BLaER1 (cell line): ENCODE measurements at regions not wholly inside any gene's neighbourhood (a gene's known extent, or its start where the extent isn't known, plus 50 kb on each side); places are given as distances from the start of the nearest gene placed in this dataset.

Source experiments
- H3K27ac ChIP-seq: shearing (Covaris generic); formaldehyde crosslinking; 2 replicates; pipeline ENCODE4 v1.8.1; 2022
- H3K27me3 ChIP-seq: shearing (Covaris generic); formaldehyde crosslinking; 2 replicates; pipeline ENCODE4 v1.8.1; 2022
- H3K36me3 ChIP-seq: shearing (Covaris generic); formaldehyde crosslinking; 2 replicates; pipeline ENCODE4 v1.8.1; 2022
- H3K4me1 ChIP-seq: shearing (Covaris generic); formaldehyde crosslinking; 2 replicates; pipeline ENCODE4 v1.8.1; 2022
- H3K4me2 ChIP-seq: shearing (Covaris generic); formaldehyde crosslinking; 2 replicates; pipeline ENCODE4 v1.8.1; 2022
- H3K4me3 ChIP-seq: shearing (Covaris generic); formaldehyde crosslinking; 2 replicates; pipeline ENCODE4 v1.8.1; 2022
- H3K9ac ChIP-seq: shearing (Covaris generic); formaldehyde crosslinking; 2 replicates; pipeline ENCODE4 v1.8.1; 2022
- H3K9me3 ChIP-seq: shearing (Covaris generic); formaldehyde crosslinking; 2 replicates; pipeline ENCODE4 v1.8.1; 2022
- H4K20me1 ChIP-seq: shearing (Covaris generic); formaldehyde crosslinking; 2 replicates; pipeline ENCODE4 v1.8.1; 2022
- Cebpa-rat ChIP-seq: shearing (Covaris generic); IDR thresholded peaks from 2 replicates; pipeline ENCODE4 v1.8.1; 2022

GRCh38 chr1:57704811-57705210, 281.0 kb upstream of the DAB1 start:
- no peak for TF ChIP-seq Cebpa-rat
- H3K4me1 ChIP-seq: peaks cover 13% of the 10 kb centered on the region
- no peaks in the 10 kb centered on the region for H3K27me3 ChIP-seq
- H4K20me1 ChIP-seq: no peaks in the 10 kb centered on the region
- no peak overlapping the region for H3K27ac ChIP-seq
- peaks cover 35% of the 10 kb centered on the region for H3K9me3 ChIP-seq
- H3K9ac ChIP-seq: no peak overlapping the region
- H3K4me3 ChIP-seq: no peak overlapping the region
- no peak overlapping the region for H3K4me2 ChIP-seq
- H3K36me3 ChIP-seq: no peaks in the 10 kb centered on the region

- no peaks in the 10 kb centered on the region for H3K27me3 ChIP-seq
- H3K4me1 ChIP-seq: peaks cover 13% of the 10 kb centered on the region
- no peak overlapping the region for H3K4me2 ChIP-seq
- TF ChIP-seq Cebpa-rat: no peak
- H3K9me3 ChIP-seq: peaks cover 29% of the 10 kb centered on the region
- no peaks in the 10 kb centered on the region for H3K36me3 ChIP-seq
- no peaks in the 10 kb centered on the region for H4K20me1 ChIP-seq
- H3K27ac ChIP-seq: no peak overlapping the region
- H3K9ac ChIP-seq: no peak overlapping the region
- H3K4me3 ChIP-seq: no peak overlapping the region
Observed at GRCh38 chr1:57704231-57704630, 280.4 kb upstream of the DAB1 start.

- Histone ChIP-seq H3K9ac (no peak overlapping the region), H3K9me3 (peaks cover 26% of the 10 kb centered on the region), H3K27me3 (no peaks in the 10 kb centered on the region), H3K27ac (no peak overlapping the region), H4K20me1 (no peaks in the 10 kb centered on the region), H3K36me3 (no peaks in the 10 kb centered on the region), H3K4me2 (no peak overlapping the region), H3K4me1 (no peaks in the 10 kb centered on the region), H3K4me3 (no peak overlapping the region)
- TF ChIP-seq Cebpa-rat: no peak
Observed at GRCh38 chr1:57696904-57697303, 273.0 kb upstream of the DAB1 start.

GRCh38 chr1:57696043-57696442, 272.2 kb upstream of the DAB1 start:
- Histone ChIP-seq H3K4me2 (no peak overlapping the region), H3K4me1 (no peaks in the 10 kb centered on the region), H3K9me3 (peaks cover 35% of the 10 kb centered on the region), H3K36me3 (no peaks in the 10 kb centered on the region), H4K20me1 (no peaks in the 10 kb centered on the region), H3K4me3 (no peak overlapping the region), H3K9ac (no peak overlapping the region), H3K27me3 (no peaks in the 10 kb centered on the region), H3K27ac (no peak overlapping the region)
- no peak for TF ChIP-seq Cebpa-rat

GRCh38 chr1:57686306-57686705, 262.4 kb upstream of the DAB1 start:
- no peak for TF ChIP-seq Cebpa-rat
- no peaks in the 10 kb centered on the region for H3K4me1 ChIP-seq
- no peak overlapping the region for H3K27ac ChIP-seq

GRCh38 chr1:57683037-57683942, 259.4 kb upstream of the DAB1 start:
- Histone ChIP-seq H3K27me3 (no peaks in the 10 kb centered on the region), H3K4me3 (no peak overlapping the region), H3K27ac (no peak overlapping the region), H3K4me2 (no peak overlapping the region), H3K9ac (no peak overlapping the region), H3K36me3 (no peaks in the 10 kb centered on the region), H4K20me1 (no peaks in the 10 kb centered on the region), H3K4me1 (peaks cover 10% of the 10 kb centered on the region), H3K9me3 (peaks cover 16% of the 10 kb centered on the region)
- no peak for TF ChIP-seq Cebpa-rat

More at GRCh38 chr1:57686306-57686705, 262.4 kb upstream of the DAB1 start:
- Histone ChIP-seq H3K4me3 (no peak overlapping the region), H3K27me3 (no peaks in the 10 kb centered on the region), H4K20me1 (no peaks in the 10 kb centered on the region), H3K9me3 (peaks cover 40% of the 10 kb centered on the region), H3K4me2 (no peak overlapping the region), H3K9ac (no peak overlapping the region), H3K36me3 (no peaks in the 10 kb centered on the region)

GRCh38 chr1:57678138-57678537, 254.3 kb upstream of the DAB1 start:
- no peak for TF ChIP-seq Cebpa-rat
- H3K9ac ChIP-seq: no peak overlapping the region
- H3K4me1 ChIP-seq: peaks cover 10% of the 10 kb centered on the region
- no peak overlapping the region for H3K4me2 ChIP-seq
- no peaks in the 10 kb centered on the region for H3K36me3 ChIP-seq
- H3K27me3 ChIP-seq: no peaks in the 10 kb centered on the region
- no peak overlapping the region for H3K27ac ChIP-seq
- H4K20me1 ChIP-seq: no peaks in the 10 kb centered on the region
- no peaks in the 10 kb centered on the region for H3K9me3 ChIP-seq
- no peak overlapping the region for H3K4me3 ChIP-seq

GRCh38 chr1:57675776-57676175, 251.9 kb upstream of the DAB1 start:
- Histone ChIP-seq H3K27me3 (no peaks in the 10 kb centered on the region), H3K4me1 (peaks cover 6% of the 10 kb centered on the region), H3K9me3 (no peaks in the 10 kb centered on the region), H4K20me1 (no peaks in the 10 kb centered on the region), H3K36me3 (no peaks in the 10 kb centered on the region), H3K27ac (no peak overlapping the region), H3K9ac (no peak overlapping the region), H3K4me2 (no peak overlapping the region), H3K4me3 (no peak overlapping the region)
- no peak for TF ChIP-seq Cebpa-rat

- no peaks in the 10 kb centered on the region for H3K9me3 ChIP-seq
- no peaks in the 10 kb centered on the region for H3K27me3 ChIP-seq
- H3K4me3 ChIP-seq: no peak overlapping the region
- H4K20me1 ChIP-seq: no peaks in the 10 kb centered on the region
- H3K27ac ChIP-seq: no peak overlapping the region
- H3K9ac ChIP-seq: no peak overlapping the region
- no peaks in the 10 kb centered on the region for H3K36me3 ChIP-seq
- H3K4me2 ChIP-seq: no peak overlapping the region
- H3K4me1 ChIP-seq: no peaks in the 10 kb centered on the region
- no peak for TF ChIP-seq Cebpa-rat
Observed at GRCh38 chr1:57674801-57675200, 250.9 kb upstream of the DAB1 start.

- Histone ChIP-seq H3K36me3 (no peaks in the 10 kb centered on the region), H3K4me1 (no peaks in the 10 kb centered on the region), H3K9ac (no peak overlapping the region), H3K27me3 (no peaks in the 10 kb centered on the region), H3K4me3 (no peak overlapping the region), H3K27ac (no peak overlapping the region), H4K20me1 (no peaks in the 10 kb centered on the region), H3K9me3 (no peaks in the 10 kb centered on the region), H3K4me2 (no peak overlapping the region)
- no peak for TF ChIP-seq Cebpa-rat
Observed at GRCh38 chr1:57672346-57673140, 248.7 kb upstream of the DAB1 start.
